HS-5 (cell line): ENCODE measurements at regions not wholly inside any gene's neighbourhood (a gene's known extent, or its start where the extent isn't known, plus 50 kb on each side); places are given as distances from the start of the nearest gene placed in this dataset.
"Not testable (repeated sequence)": the region's sequence is repeated elsewhere in the genome, so short reads cannot be mapped to it uniquely, and the experiment has no call there.

Source experiments
- DNase-seq: peaks from one replicate; pipeline ENCODE4 v3.0.0-alpha.2; 2012; ENCODE audit warnings: low read depth

GRCh38 chr21:16117331-16117730 is 387.5 kb downstream of the USP25 start:
- DNase-seq, result no peak

DNA sequence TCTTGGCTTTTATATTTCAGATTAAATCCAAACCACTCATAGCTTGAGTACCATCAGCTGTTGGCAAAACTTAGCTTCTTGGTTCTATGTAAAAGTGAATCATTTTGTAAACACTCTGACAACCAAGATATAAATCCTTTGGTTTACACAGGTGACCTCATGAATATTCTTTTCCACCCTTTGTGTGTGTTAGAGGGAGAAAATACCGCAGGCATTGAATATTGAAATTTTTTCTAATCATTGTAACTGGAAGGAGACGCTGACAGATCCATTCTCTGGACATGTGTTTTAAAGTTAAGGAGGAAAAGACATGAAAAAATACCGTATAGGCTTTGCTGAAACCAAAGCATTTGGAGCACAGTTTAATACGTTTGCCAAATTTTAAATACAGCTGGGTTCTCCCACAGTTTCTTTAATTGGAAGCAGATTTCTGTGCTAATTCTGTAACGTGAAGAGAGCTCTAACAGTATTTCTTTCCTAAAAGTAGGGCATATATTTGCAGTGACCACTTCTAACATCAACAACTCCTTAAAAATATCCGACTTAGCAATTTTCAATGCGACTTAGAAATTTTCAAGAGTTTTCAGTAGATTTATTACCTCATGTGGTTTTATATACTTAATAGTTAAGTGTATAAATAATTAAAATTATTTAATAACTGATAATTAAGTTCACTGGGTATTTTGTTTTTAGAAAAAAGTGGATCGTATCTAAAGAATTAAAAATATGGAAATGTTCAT is 388.2 kb downstream of the USP25 start:
- peak; percentile 74 for DNase-seq

DNA sequence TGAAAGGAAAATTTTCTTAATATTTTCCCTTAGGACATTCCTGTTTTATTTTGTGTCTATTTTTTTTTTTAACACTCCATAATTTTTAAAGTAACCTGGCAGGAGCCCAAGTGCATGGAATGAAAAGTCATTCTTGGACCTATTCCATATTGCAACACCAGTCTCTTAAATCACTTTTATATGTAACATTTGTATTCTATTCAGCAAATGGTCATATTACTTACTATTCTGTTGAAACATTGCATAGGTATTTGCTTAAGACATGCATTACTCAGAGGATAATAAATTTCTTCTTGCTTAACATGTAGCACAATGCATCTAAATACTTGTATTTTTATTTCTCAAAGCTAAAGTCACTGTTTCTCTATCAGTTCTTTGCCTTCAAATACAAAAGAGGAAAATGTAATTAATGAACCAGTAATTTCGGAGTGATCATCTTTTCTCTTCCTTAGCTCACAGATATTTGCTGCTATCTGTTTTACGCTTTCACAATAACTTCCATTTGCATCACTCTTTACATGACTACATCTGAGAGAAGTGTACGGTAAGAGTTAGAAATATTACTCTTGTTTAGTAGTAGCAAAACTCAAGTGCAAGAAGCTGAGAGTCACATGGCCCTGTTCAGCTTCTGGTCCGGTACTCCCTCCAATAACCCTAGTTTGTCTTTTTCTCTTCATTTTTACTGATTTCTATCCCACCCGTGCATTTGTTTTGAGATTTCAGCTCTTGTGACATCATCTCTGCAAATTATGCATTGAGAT is 394.8 kb downstream of the USP25 start:
- DNase-seq, result peak; percentile 87

DNA sequence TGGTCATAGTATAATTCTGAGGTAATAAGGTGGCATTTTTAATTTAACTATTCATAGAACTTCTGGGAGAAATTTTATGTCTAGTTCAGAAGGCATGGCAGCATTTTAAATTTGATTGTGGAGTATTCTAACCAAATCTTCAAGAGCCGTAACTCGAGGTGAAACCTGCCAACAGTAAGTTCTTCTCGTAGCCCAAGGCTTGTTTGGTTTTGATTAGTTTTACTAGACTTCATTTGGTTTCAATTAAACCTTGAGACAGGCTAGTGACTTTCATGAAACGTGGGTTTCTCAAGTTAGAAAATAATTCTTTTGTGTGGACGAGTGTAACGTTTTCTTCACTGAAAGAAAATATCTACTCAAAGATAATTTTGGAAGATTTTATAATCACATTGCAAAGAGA is 395.5 kb downstream of the USP25 start:
- DNase-seq, result peak; percentile 15

- DNase-seq, result not testable (repeated sequence)
Observed at GRCh38 chr21:16132453-16132852, 402.7 kb downstream of the USP25 start.

DNA sequence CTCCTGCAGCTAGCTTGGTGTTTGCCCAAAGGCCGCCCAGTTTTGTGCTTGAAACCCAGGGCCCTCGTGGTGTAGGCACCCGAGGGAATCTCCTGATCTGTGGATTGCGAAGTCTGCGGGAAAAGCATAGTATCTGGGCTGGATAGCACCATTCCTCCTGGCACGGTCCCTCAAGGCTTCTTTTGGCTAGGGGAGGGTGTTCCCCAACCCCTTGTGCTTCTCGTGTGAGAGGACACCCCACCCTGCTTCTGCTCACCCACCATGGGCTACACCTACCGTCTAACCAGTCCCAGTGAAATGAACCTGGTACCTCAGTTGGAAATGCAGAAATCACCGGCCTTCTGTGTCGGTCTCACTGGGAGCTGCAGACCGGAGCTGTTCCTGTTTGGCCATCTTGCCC is 403.5 kb downstream of the USP25 start:
- no peak for DNase-seq

- DNase-seq, result no peak
Observed at GRCh38 chr21:16134134-16134533, 404.4 kb downstream of the USP25 start.

- no peak for DNase-seq
Observed at GRCh38 chr21:16137106-16137505, 407.3 kb downstream of the USP25 start.

- no peak for DNase-seq
Observed at GRCh38 chr21:16145052-16145451, 415.3 kb downstream of the USP25 start.

DNA sequence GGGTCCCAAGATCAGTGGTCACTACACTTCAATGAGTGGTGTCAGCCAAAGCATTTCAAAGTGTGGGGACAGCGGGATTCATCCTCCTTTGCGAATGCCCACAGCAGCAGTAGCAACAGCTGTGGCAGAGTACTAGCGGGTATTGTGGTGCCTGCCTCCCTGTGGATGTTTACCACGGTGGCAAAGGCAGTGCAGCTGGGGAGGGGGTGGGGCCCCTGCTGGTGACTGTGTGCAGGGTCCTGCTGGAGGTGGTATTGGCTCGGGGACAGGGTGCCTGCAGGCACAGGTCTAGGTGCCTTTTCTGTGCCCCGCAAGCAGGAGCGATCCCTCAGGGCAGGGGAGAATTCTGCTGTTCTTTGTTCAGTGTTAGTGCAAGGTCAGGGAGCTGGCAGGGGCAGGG is 415.7 kb downstream of the USP25 start:
- no peak for DNase-seq

GRCh38 chr21:16154321-16154720 is 424.5 kb downstream of the USP25 start:
- no peak for DNase-seq

DNA sequence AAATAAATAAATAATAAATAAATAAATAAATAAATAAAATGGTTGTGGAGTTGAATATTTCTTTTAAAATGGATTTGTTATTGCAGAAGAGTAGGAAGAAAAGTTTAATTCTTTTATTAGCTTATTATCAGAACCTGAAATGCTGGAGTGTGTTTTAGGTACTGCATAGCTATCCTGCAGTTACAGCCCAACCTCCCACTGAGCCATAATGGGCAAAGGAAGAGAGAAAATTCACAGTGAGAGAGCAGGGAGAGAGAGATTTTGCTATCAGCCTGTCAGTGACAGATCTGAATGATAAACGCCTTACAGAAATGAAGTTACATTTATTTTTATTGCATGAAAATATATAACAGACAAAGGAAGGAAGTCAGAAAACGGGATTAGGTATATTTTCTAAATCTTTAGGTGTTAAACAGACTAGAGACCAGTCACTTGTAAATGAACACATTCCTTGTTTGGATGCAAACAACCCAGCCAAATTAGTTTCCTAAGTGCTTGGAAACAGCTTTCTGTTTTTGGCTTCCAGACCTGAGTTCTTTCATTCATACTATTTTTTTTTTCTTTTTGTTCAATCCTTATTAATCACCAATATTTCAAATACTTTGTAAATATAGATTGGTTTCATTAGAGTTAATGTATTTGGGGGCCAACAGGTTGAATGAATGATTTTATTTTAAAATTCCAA is 425.3 kb downstream of the USP25 start:
- DNase-seq, result no peak

DNA sequence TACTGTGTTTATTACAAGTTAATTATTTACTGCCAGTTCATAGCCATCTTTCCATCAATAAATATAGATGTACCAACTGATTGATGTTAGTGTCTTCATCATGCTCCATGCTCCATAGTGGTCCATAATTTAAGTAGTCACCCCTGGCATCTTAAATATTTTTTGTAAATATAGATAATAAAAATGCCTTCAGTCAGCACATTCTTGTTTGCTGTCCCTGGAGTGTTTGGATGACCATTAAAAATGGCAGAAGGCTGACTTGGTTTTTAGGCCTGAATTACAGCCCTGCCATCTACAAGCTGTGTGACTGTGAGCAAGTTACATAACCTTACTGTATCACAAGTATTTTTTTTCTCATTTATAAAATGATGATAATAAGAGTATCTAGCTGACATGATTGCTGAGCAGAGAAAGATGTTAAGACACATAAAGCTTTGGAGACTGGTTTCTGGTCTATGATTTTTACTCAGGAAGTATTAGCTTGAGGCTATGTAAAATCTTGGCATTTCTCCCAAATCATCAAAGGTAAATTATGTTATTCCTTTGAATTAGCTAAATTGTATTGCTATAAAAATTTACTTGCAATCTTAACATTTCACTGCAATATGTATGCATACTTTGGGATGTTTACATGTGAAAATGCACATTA is 427.2 kb downstream of the USP25 start:
- DNase-seq, result no peak

- no peak for DNase-seq
Observed at GRCh38 chr21:16159213-16159970, 429.6 kb downstream of the USP25 start.

GRCh38 chr21:16159971-16160350 is 430.2 kb downstream of the USP25 start:
- no peak for DNase-seq

GRCh38 chr21:16162953-16163352 is 433.2 kb downstream of the USP25 start:
- DNase-seq, result no peak

DNA sequence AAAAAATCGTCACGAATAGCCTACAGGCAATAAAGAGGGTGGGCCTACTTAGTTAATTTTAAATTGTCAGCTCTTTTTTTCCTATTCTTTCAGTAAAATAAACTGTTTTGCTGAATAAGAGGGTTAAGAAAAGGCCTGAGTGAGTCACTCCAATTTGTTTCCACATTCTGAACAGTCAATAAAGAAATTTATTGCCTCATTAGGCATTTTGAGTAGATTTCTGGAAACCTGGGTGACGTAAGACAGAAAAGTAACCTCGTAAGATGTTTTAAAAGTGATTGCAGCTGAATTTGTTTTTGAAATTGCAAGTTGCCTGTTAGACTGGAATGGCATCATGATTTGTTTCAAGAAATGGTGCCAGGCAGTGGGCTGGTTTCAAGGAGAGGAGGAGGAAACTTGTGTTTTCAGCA is 439.3 kb downstream of the USP25 start:
- DNase-seq, result no peak

- no peak for DNase-seq
Observed at GRCh38 chr21:16169779-16170178, 440.0 kb downstream of the USP25 start.

DNA sequence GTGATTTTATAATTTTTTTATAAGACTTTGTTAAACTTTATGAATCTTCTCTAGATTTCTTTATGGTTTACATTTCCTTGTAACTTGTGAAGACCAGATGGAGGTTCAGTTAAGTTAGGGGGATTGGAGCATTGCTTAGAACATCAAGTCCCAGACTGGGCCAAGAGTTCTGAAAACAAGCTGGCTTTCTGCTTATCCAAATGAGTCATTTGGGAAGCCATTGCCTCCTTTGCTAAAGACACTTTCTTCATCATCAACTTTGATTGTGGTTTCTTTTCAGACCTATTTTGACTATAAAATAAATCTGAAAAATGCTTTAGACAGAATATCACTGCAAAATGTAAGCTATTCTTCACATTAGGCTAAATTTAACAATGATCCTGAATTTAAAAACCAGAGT is 446.8 kb downstream of the USP25 start:
- DNase-seq, result no peak

GRCh38 chr21:16177532-16177931 is 447.8 kb downstream of the USP25 start:
- DNase-seq, result no peak

- no peak for DNase-seq
Observed at GRCh38 chr21:16179773-16180172, 450.0 kb downstream of the USP25 start.

DNA sequence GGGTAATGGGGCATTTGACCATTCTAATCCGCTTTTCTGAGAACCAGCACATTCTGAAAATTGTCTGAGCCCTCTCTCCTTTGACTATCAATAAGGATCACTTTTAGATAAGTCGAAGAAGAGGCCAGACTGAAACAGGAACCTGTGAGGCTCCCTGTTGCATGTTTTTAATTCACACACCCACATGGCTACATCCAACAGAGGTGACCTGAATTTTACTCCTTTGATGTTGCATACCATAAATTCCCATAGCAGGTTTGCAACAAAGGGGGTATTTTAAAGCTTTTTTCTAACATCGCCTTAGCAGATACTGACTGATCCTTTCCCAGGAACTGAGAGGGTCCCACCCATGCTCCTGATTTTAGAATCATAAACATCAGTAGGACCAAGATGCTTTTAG is 450.8 kb downstream of the USP25 start:
- DNase-seq, result no peak
